Naive thymus-derived CD4-positive, alpha-beta T cell (primary cell): ENCODE measurements at regions not wholly inside any gene's neighbourhood (a gene's known extent, or its start where the extent isn't known, plus 50 kb on each side); places are given as distances from the start of the nearest gene placed in this dataset.

Source experiments
- ATAC-seq: fragments of 150-1000 bp; cut with Tn5 transposase; 2 replicates; pipeline ENCODE4 v1.10.0; 2021; ENCODE audit warnings: mild to moderate bottlenecking, moderate library complexity
- CTCF ChIA-PET: fragments of 350-600 bp; sonication (Branson Sonifier 250); formaldehyde crosslinking; loops from one replicate; lab custom pipeline; 2021; ENCODE audit warnings: antibody characterized with exemption; lab: Charles Lee
- POLR2A ChIA-PET: fragments of 350-600 bp; sonication (Branson Sonifier 250); formaldehyde crosslinking; loops from one replicate; lab custom pipeline; 2021; ENCODE audit warnings: antibody characterized with exemption, inconsistent platforms; lab: Charles Lee
- DNase-seq, 9 donors: peaks; one replicate each; pipeline versions ENCODE4 v3.0.0 to v3.0.0-alpha.2; 2020 to 2022; ENCODE audit warnings: mixed read lengths in 1 of 9
- H3K27ac ChIP-seq: one replicate; pipeline ENCODE4 v1.7.0; 2013; ENCODE audit warnings: mild to moderate bottlenecking, low read depth, low read length, moderate library complexity
- H3K27me3 ChIP-seq, 2 donors: one replicate each; pipeline ENCODE4 v1.7.0; 2013; ENCODE audit warnings: low read length in 2 of 2, mild to moderate bottlenecking in 2 of 2, moderate library complexity in 2 of 2; ENCODE audit not compliant: control insufficient read depth in 2 of 2, insufficient read depth in 2 of 2
- H3K36me3 ChIP-seq, 3 experiments: 1 replicate in 2 of 3; 2 replicates in 1 of 3; pipeline ENCODE4 v1.7.0; 2013; ENCODE audit warnings: low read length in 3 of 3, mild to moderate bottlenecking in 3 of 3, moderate library complexity in 1 of 3; ENCODE audit not compliant: insufficient read depth in 3 of 3, control insufficient read depth in 2 of 3
- H3K4me1 ChIP-seq, 2 donors: one replicate each; pipeline ENCODE4 v1.7.0; 2013; ENCODE audit warnings: low read length in 2 of 2, mild to moderate bottlenecking in 2 of 2, moderate library complexity in 1 of 2; ENCODE audit not compliant: control insufficient read depth in 2 of 2, insufficient read depth in 2 of 2
- H3K4me3 ChIP-seq: 2 replicates; pipeline ENCODE4 v1.7.0; 2013; ENCODE audit warnings: mild to moderate bottlenecking, low read length
- H3K9me3 ChIP-seq, 3 experiments: 1 replicate in 2 of 3; 2 replicates in 1 of 3; pipeline ENCODE4 v1.7.0; 2013; ENCODE audit warnings: low read length in 3 of 3; ENCODE audit not compliant: control insufficient read depth in 2 of 3
- H3K27ac Mint-ChIP-seq, 9 donors: one replicate each; pipeline ENCODE4 v1.8.0; 2020 to 2022; ENCODE audit warnings: mixed read lengths in 9 of 9, mild to moderate bottlenecking in 8 of 9, moderate library complexity in 5 of 9, inconsistent platforms in 2 of 9
- H3K27me3 Mint-ChIP-seq, 5 donors: one replicate each; pipeline ENCODE4 v1.8.0; 2021 to 2022; ENCODE audit warnings: mixed read lengths in 5 of 5, mild to moderate bottlenecking in 1 of 5
- H3K36me3 Mint-ChIP-seq, 5 donors: one replicate each; pipeline ENCODE4 v1.8.0; 2020 to 2022; ENCODE audit warnings: mixed read lengths in 5 of 5, mild to moderate bottlenecking in 3 of 5, inconsistent platforms in 1 of 5
- H3K4me1 Mint-ChIP-seq, 7 donors: one replicate each; pipeline ENCODE4 v1.8.0; 2020 to 2022; ENCODE audit warnings: mixed read lengths in 7 of 7, mild to moderate bottlenecking in 3 of 7, inconsistent platforms in 1 of 7
- H3K4me3 Mint-ChIP-seq, 10 donors: one replicate each; pipeline ENCODE4 v1.8.0; 2020 to 2022; ENCODE audit warnings: mild to moderate bottlenecking in 10 of 10, mixed read lengths in 10 of 10, moderate library complexity in 6 of 10, inconsistent platforms in 2 of 10
- H3K9me3 Mint-ChIP-seq, 11 donors: one replicate each; pipeline ENCODE4 v1.8.0; 2020 to 2022; ENCODE audit warnings: mixed read lengths in 11 of 11, mild to moderate bottlenecking in 4 of 11, inconsistent platforms in 1 of 11, moderate library complexity in 1 of 11
- intact Hi-C, 2 donors: fragments of 100-400 bp; cut with micrococcal nuclease; formaldehyde crosslinking; loops; one replicate each; pipeline ENCODE4 v1.15.1; 2023

DNA sequence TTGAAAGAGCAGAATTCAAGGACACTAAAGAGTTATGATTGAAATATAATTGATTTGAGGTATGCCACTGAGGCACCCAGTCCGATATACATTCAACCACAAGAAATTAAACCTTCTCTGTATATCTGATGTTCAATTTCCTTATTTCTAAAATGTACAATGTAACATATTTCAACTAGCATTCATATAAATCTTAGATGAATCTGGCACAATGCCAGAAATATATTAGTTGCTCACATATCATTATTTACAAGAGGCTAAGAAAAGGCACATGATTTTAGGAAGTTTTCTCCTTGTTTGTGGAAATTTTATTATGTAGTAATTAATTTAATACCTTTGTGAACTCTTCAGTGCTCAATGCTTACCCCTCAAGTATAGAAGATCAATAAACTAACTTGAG lies 532.3 kb downstream of the KCNA4 start:
- H3K4me3 Mint-ChIP-seq = no peak overlapping the region
- no peaks in the 10 kb centered on the region for H3K27me3 Mint-ChIP-seq

DNA sequence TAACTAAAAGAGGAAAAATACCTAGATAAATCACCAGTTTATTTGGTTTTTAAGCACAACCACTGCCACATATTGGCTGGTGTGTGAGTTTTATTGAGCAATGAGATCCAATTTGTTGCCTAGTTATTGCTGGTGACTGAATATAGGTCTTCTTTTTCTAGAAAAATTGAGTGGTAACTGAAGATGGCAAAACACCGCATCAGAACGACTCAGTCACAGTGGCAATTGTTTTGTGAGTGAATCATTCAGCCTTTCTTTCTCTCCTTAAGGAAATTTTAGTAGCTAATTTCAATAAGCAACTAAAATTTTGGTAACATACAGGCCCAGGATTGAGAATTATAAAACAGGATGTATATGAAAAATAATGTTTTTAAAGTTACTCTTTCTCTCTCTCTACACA lies 533.0 kb downstream of the KCNA4 start:
- CTCF ChIA-PET = no interaction called here
- peaks cover 0 to 6% (median 2%) of the 10 kb centered on the region in 11 donors for H3K9me3 Mint-ChIP-seq
- H3K36me3 ChIP-seq = no peaks in the 10 kb centered on the region
- H3K4me3 Mint-ChIP-seq = no peak overlapping the region
- POLR2A ChIA-PET = no interaction called here
- no peak overlapping the region for H3K4me3 ChIP-seq
- no peaks in the 10 kb centered on the region for H3K4me1 ChIP-seq
- intact Hi-C loops = no loop called here
- no peaks in the 10 kb centered on the region for H3K27me3 Mint-ChIP-seq
- ATAC-seq (no peak), DNase-seq (no peak)
- H3K27ac ChIP-seq = no peak overlapping the region
- no peaks in the 10 kb centered on the region for H3K4me1 Mint-ChIP-seq
- H3K27me3 ChIP-seq = no peaks in the 10 kb centered on the region
- H3K36me3 Mint-ChIP-seq = no peaks in the 10 kb centered on the region
- no peak overlapping the region for H3K27ac Mint-ChIP-seq
- H3K9me3 ChIP-seq = no peaks in the 10 kb centered on the region

More for the DNA sequence above, 532.3 kb downstream of the KCNA4 start:
- Mint-ChIP-seq H3K36me3 (no peaks in the 10 kb centered on the region), H3K27ac (no peak overlapping the region), H3K4me1 (no peaks in the 10 kb centered on the region), H3K9me3 (peaks cover 0 to 7% (median 1%) of the 10 kb centered on the region in 11 donors)
- H3K36me3 ChIP-seq = no peaks in the 10 kb centered on the region
- intact Hi-C loops = no loop called here
- ATAC-seq = no peak
- ChIA-PET CTCF (no interaction called here), POLR2A (no interaction called here)
- H3K4me3 ChIP-seq = no peak overlapping the region
- no peak overlapping the region for H3K27ac ChIP-seq
- H3K9me3 ChIP-seq = no peaks in the 10 kb centered on the region
- no peak for DNase-seq
- no peaks in the 10 kb centered on the region for H3K4me1 ChIP-seq
- no peaks in the 10 kb centered on the region for H3K27me3 ChIP-seq

DNA sequence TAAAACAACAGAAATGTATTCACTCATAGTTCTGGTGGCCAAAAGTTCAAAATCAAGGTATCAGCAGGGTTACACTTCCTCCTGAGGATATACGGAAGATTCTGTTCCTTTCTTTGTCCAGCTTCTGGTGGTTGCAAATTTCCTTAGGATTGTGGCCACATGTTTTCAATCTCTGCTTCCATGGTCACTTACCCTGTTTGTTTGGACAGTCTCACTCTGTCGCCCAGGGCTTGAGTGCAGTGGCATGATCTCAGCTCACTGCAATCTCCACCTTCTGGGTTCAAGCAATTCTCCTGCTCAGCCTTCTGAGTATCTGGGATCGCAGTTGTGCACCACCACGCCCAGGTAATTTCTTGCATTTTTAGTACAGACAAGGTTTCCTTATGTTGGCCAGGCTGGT lies 534.3 kb downstream of the KCNA4 start:
- Histone ChIP-seq H3K9me3 (no peaks in the 10 kb centered on the region), H3K36me3 (no peaks in the 10 kb centered on the region), H3K4me1 (no peaks in the 10 kb centered on the region), H3K27ac (no peak overlapping the region), H3K4me3 (no peak overlapping the region), H3K27me3 (no peaks in the 10 kb centered on the region)
- Mint-ChIP-seq H3K9me3 (peaks cover 0 to 6% (median under 1%) of the 10 kb centered on the region in 11 donors), H3K27me3 (no peaks in the 10 kb centered on the region), H3K4me1 (no peaks in the 10 kb centered on the region), H3K36me3 (no peaks in the 10 kb centered on the region), H3K27ac (no peak overlapping the region), H3K4me3 (no peak overlapping the region)
- POLR2A ChIA-PET = no interaction called here
- DNase-seq (no peak), ATAC-seq (no peak)
- intact Hi-C loops = no loop called here
- CTCF ChIA-PET = no interaction called here

DNA sequence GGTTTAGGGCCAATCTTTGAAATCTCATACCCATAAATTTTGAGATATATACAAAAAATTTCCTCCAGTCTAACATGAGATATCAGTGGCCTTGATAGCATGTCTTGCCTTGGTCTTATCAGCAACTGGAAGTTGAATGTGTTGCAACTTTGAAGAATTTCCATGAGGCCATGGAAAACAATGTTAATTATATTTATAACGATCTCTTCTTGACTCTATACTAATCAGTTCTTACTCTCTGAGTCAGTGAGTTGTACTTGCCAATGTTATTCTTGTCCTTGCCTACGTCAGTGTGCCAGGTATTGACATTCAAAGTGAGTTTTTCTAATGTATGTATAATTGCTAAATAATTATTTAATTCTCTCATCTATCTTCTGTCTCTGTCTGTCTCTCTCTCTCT lies 535.1 kb downstream of the KCNA4 start:
- Histone ChIP-seq H3K36me3 (no peaks in the 10 kb centered on the region), H3K4me3 (no peak overlapping the region), H3K4me1 (no peaks in the 10 kb centered on the region), H3K9me3 (no peaks in the 10 kb centered on the region), H3K27ac (no peak overlapping the region), H3K27me3 (no peaks in the 10 kb centered on the region)
- no peaks in the 10 kb centered on the region for H3K36me3 Mint-ChIP-seq
- ChIA-PET CTCF (no interaction called here), POLR2A (no interaction called here)
- no peak overlapping the region for H3K27ac Mint-ChIP-seq
- no peaks in the 10 kb centered on the region for H3K27me3 Mint-ChIP-seq
- intact Hi-C loops = no loop called here
- ATAC-seq (no peak), DNase-seq (no peak)
- H3K4me3 Mint-ChIP-seq = no peak overlapping the region
- peaks cover 0 to 7% (median 3%) of the 10 kb centered on the region in 11 donors for H3K9me3 Mint-ChIP-seq
- H3K4me1 Mint-ChIP-seq = no peaks in the 10 kb centered on the region

DNA sequence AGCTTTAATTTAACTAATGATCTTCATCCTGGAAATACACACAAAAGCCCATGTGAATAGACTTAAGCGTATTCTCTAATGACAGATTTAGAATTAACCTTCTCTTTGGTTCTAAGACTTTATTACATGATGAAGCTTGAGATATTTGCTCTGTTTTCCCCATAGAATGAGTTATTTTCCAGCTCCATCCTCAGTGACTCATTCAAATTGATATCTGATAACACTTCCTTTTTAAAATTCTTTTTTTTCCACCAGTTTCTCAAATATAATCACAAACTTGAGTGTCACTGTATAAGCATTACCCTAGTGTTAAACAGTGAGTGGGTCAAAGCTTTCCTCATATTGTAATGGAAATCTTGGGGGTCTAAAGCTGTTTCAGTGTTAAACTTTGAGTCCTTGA lies 535.8 kb downstream of the KCNA4 start:
- H3K9me3 ChIP-seq = no peaks in the 10 kb centered on the region
- H3K4me1 ChIP-seq = no peaks in the 10 kb centered on the region
- Mint-ChIP-seq H3K4me1 (no peaks in the 10 kb centered on the region), H3K27ac (no peak overlapping the region), H3K36me3 (no peaks in the 10 kb centered on the region), H3K4me3 (no peak overlapping the region), H3K27me3 (no peaks in the 10 kb centered on the region), H3K9me3 (peaks cover 0 to 8% (median 3%) of the 10 kb centered on the region in 11 donors)
- no peak overlapping the region for H3K4me3 ChIP-seq
- ChIA-PET CTCF (no interaction called here), POLR2A (no interaction called here)
- no peak for ATAC-seq
- no peaks in the 10 kb centered on the region for H3K36me3 ChIP-seq
- H3K27me3 ChIP-seq = no peaks in the 10 kb centered on the region
- no peak for DNase-seq
- intact Hi-C loops = no loop called here
- no peak overlapping the region for H3K27ac ChIP-seq

DNA sequence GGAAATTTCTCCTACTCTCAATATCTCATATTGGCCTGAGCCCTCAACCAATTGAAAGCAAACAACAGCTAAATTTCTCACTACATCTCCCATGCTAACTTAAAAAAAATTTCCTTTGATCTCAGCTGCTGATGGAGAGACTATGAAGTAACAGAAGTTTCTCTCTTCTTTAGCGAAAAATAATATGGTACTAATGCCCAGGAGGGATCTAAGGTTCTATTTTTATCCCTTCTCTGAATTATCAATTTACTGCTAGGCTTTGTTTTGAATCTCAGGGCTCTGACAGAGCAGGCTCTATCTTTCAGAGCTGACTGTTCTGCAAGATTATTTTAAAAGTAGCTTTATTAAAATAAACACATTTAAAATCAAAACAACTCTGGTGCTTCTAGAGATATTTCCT lies 558.6 kb downstream of the KCNA4 start:
- H3K27me3 ChIP-seq = no peaks in the 10 kb centered on the region
- no peaks in the 10 kb centered on the region for H3K4me1 Mint-ChIP-seq
- H3K27ac ChIP-seq = no peak overlapping the region
- H3K36me3 ChIP-seq = no peaks in the 10 kb centered on the region
- no peaks in the 10 kb centered on the region for H3K27me3 Mint-ChIP-seq
- H3K9me3 ChIP-seq = no peaks in the 10 kb centered on the region
- H3K9me3 Mint-ChIP-seq = peaks cover 0 to 12% (median 3%) of the 10 kb centered on the region in 11 donors
- DNase-seq = no peak
- POLR2A ChIA-PET = no interaction called here
- H3K27ac Mint-ChIP-seq = no peak overlapping the region
- CTCF ChIA-PET = no interaction called here
- no peak overlapping the region for H3K4me3 ChIP-seq
- no peaks in the 10 kb centered on the region for H3K4me1 ChIP-seq
- intact Hi-C loops = no loop called here
- no peak overlapping the region for H3K4me3 Mint-ChIP-seq
- ATAC-seq = no peak
- H3K36me3 Mint-ChIP-seq = no peaks in the 10 kb centered on the region

DNA sequence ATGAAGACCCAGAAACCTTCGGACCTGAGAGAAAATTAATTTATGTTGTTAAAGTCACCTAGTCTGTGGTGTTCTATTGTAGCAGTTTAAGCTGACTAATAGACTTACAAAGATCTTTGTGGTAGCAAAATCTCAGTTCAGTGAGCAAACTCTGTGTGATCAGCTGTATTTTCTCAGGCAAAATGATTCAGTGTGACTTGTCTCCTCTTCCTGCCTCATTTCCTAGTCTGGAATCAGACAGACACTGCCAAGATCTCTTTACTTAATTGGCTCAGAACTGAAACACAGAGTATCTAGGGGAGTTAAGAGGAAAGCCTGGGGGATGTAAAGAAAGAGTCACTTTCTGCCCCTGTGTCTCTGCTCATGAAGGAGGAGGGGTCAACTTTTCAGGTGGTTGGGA lies 564.7 kb downstream of the KCNA4 start:
- H3K9me3 Mint-ChIP-seq = peaks cover 0 to 9% (median 2%) of the 10 kb centered on the region in 11 donors
- no peaks in the 10 kb centered on the region for H3K4me1 Mint-ChIP-seq
- no peaks in the 10 kb centered on the region for H3K27me3 ChIP-seq
- H3K27ac ChIP-seq = no peak overlapping the region
- H3K4me3 ChIP-seq = no peak overlapping the region
- H3K36me3 ChIP-seq = no peaks in the 10 kb centered on the region
- H3K4me1 ChIP-seq = no peaks in the 10 kb centered on the region
- no peak overlapping the region for H3K27ac Mint-ChIP-seq
- ATAC-seq (no peak), DNase-seq (no peak)
- CTCF ChIA-PET = no interaction called here
- H3K36me3 Mint-ChIP-seq = no peaks in the 10 kb centered on the region
- H3K9me3 ChIP-seq = no peaks in the 10 kb centered on the region
- no peak overlapping the region for H3K4me3 Mint-ChIP-seq
- POLR2A ChIA-PET = no interaction called here
- H3K27me3 Mint-ChIP-seq = no peaks in the 10 kb centered on the region
- intact Hi-C loops = no loop called here
